ENCODE measurements at regions not wholly inside any gene's neighbourhood (a gene's known extent, or its start where the extent isn't known, plus 50 kb on each side); places are given as distances from the start of the nearest gene placed in this dataset.
"Not testable (repeated sequence)": the region's sequence is repeated elsewhere in the genome, so short reads cannot be mapped to it uniquely, and the experiment has no call there.

DNA sequence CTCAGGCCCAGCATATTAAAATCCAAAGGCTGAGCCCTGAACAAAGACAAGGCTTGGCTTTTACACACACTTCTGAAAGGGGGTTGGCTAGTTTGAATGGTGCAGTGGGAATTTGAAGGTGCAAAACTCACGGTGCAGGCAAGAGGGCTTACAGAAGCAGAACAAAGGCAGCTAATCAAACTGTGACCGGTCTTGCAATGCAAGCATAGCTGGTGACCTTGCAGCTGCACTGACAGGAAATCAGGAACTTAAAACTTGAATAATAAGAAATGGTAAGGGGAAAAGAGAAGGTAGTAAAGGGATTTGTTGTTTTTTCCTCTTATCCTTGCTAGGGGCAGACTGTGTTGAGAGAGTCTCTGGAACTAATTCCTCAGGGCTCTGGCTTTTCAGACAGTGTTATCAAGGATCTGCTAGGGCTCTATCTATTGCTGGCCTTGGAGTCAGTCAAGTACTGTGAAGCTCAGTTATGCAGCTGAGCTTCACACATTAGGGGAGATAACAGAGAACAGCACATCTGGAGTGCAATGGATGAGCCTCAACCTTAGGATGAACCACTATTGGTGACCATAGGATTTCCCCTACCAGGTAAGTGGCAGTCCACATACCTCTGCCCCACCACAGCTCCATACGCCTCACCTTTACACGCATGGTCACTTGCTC lies 97.6 kb downstream of the PPIAL4G start:
- no peak for DNase-seq

GRCh38 chr1:148383966-148384365 lies 99.1 kb downstream of the PPIAL4G start:
- no peak for DNase-seq

DNA sequence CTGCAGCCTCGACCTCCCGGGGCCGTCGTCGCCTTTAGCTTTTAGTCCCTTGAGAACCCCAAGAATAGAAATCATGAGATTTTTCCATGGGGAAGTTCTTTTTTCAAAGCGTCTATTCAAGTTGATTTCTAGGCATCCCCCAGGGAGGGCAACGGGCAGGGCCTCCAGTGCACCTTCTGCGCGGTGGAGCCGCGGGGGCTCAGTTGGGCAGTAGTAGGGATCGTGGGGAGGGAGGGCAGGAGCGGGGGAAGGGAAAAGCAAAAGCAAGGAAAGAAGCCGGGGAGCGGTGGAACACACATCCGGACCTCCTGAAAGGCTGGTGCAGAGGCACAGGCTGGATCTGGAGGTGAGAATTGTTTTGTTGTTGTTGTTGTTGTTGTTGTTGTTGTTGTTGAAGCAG lies 103.4 kb downstream of the PPIAL4G start:
- DNase-seq: no peak

DNA sequence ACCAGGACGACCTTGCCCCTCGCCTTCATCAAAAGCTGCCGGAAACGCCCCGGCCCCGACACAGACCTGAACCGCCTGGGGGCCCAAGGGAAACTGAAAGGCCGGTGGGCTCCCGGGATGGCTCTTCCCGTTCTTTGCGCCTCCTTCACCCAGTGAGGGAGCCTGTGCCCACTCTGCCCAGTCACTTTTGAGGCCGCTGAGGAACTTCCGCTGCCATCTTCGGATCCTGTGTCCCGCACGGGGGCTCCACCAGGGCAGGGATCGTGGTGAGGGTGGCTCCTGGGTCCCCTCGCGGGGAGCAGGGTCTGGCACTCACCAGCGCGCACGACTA lies 104.0 kb downstream of the PPIAL4G start:
- no peak for DNase-seq

DNA sequence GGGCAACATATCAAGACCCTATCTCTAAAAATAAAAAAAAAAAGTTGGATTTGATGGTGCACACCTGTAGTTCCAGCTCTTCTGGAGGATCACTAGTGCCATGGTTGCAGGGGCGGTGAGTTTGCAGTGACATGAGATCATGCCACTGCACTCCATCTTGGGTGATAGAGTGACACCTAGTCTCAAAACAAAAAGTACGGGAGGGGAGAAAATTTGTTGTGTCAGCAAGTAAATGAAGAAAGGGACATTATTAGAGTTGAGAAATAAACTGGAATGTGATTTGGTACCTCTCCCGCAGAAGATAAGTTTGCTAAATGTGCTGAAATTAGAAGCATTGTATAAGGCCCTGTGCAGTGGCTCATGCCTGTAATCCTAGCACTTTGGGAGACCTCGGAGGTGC lies 105.1 kb downstream of the PPIAL4G start:
- not testable (repeated sequence) for DNase-seq

DNA sequence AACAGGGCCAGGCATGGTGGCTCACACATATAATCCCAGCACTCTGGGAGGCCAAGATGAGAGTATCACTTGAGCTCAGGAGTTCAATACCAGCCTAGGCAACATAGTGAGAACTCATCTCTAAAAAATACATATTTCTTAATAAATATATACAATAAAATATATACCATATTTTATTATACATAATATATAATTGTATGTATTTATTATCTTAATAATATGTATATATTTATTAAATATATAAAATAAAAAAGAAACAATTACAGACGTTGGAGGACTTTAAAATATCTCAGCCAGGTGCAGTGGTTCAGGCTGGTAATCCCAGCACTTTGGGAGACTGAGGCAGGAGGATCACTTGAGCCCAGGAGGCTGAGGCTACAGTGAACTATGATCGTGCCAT lies 106.1 kb downstream of the PPIAL4G start:
- not testable (repeated sequence) for DNase-seq

GRCh38 chr1:148374101-148374500 lies 109.0 kb downstream of the PPIAL4G start:
- no peak for DNase-seq

- DNase-seq: no peak
Observed at GRCh38 chr1:148373192-148373925, 109.7 kb downstream of the PPIAL4G start.

GRCh38 chr1:148372731-148373130 lies 110.4 kb downstream of the PPIAL4G start:
- DNase-seq: no peak

DNA sequence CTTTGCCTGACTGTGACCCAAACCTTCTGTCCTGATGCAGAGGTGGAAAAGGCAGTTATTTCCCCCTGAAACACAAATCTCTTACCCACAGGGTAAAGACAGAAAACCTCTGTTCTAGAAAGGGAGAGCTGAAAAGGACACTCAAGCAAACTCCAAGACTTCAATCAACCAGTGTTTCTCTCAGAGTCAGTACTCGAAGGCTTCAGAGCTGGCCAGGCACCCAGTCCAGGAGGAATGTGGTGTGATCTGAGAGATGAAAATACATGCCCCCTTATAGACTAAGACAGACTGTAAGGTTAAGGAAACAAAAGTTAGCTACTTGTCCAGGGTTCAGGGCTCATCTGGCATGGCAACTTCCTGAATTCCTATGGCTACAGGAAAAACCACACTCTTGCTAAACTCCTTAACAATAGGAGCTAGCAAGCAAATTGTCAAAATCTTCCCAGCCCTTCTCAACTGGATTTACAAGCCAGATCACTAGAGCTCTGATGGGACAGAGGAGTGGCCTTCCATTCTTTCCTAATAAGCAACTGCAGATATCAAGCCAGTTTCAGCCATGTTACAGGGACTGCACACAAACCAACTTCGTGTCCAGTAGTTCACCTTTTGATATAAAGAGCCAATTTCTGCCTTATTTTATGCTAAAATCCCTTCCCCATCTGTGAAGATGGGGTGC lies 110.9 kb downstream of the PPIAL4G start:
- not testable (repeated sequence) for DNase-seq

GRCh38 chr1:148371551-148371994 lies 111.5 kb downstream of the PPIAL4G start:
- DNase-seq: peak; percentile 83

DNA sequence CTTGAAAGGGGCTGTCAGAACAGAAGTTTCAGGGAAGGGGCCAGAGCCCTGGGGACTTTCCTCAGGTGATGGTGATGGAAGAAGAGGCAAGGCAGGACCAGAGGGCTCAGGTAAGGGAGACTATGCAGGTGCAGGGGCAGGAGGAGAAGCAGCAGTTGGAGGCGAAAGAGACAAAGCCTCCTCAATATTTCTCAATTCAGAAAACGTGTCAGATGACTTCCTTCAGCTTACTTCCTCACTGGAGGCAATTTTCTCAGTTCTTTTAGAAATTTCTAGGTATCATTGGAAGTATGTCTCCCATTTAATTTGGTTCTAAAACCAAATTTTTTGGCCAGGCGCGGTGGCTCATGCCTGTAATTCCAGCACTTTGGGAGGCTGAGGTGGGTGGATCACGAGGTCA lies 112.4 kb downstream of the PPIAL4G start:
- not testable (repeated sequence) for DNase-seq

DNA sequence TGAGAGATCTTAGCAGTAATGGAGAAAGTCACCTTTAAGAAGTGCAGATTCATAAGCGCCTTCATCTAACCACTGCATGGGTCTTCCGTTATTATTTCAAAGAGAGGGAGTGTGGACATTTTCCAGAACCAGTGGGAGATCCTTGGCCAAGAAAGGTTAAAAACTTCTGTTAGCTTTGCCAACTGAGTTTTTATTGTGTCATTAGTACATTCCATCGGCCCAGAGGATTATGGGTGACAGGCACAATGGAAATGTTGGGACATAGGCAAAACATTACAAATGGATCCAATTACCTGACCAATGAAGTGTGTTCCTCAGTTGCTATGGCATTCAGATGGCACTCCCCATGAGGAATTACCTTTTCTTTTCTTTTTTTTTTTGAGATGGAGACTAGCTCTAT lies 115.5 kb downstream of the PPIAL4G start:
- DNase-seq: no peak

DNA sequence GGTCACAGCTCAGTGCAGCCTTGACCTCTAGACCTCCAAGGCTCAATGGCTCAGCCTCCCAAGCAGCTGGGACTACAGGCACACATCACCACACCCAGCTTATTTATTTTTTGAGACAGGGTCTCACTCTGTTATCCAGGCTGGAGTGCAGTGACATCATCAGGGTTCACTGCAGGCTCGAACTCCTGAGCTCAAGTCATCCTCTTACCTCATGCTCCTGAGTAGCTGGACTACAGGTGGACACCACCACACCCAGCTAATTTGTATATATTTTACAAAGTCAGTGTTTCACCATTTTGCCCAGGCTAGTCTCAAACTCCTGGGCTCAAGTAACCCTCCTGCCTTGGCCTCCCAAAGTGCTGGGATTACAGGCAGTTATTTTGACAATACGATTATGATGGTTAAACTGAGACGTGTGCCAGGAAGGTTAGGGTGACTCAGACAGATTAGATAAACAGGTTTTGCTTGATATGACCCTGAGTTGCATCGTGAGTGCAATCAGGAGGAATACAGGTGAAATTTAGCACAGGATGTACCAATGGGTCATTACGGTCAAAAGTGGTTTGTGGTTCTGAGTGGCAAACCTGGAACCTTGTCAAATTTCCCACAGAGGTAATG lies 116.9 kb downstream of the PPIAL4G start:
- not testable (repeated sequence) for DNase-seq

- DNase-seq: not testable (repeated sequence)
Observed at GRCh38 chr1:148365151-148365550, 118.0 kb downstream of the PPIAL4G start.

GRCh38 chr1:148363979-148364378 lies 119.1 kb downstream of the PPIAL4G start:
- DNase-seq: not testable (repeated sequence)

DNA sequence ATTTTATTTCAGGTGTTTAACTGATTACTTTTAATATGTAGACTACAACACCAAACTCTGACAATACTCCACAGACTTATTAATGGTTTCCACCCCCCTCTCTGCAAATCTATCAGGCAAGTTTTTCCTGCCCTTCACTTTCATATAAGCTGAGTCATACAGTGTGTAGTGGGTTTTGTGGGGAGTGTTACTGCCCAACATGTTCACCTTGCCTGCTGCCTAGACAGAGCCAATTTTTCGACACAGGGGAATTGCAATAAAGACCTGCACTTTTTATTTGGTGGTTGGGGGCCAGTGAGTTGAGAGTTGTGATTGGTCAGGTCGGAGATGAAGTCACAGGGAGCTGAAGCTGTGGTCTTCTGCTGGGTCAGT lies 119.7 kb downstream of the PPIAL4G start:
- DNase-seq: no peak

DNA sequence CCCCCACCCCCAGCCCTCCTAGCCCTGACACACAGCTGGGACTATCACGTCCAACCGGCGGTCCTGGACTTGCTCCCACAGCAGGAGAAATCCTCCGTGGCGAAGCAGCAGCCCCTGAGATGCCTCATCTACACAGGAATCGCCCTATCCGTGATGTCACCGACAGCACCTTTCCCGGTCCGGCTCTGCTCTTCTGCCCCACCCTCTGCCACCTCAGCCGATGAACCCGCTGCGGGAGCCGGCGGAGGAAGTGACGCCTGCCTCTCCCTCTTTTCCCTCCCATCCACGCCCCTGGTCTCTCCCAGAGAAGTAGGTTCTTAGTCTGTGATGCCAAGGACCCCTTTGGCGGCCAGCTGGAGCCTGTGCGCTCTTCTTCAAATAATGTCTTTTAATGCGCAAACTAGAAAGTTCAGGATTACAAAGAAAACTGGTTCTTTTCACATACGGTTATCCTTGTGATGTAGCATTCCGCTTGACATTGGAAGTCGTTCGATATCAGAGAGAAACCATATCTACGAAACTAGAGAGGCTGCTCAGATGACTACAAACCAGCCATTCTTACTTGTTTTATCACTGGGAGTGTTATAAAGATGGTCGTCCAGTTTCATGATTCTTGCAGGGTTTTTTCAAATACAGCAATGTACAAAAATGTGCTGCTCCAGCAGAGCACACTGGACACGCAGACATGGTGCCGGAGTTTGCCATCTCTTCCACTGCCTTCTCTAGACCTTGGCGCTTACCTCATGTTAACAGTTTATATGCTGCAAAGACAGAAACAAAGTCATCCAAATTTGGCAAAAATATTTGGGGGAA lies 120.3 kb downstream of the PPIAL4G start:
- DNase-seq: peak; percentile 91

GRCh38 chr1:148362216-148362611 lies 120.9 kb downstream of the PPIAL4G start:
- peak; percentile 67 for DNase-seq

DNA sequence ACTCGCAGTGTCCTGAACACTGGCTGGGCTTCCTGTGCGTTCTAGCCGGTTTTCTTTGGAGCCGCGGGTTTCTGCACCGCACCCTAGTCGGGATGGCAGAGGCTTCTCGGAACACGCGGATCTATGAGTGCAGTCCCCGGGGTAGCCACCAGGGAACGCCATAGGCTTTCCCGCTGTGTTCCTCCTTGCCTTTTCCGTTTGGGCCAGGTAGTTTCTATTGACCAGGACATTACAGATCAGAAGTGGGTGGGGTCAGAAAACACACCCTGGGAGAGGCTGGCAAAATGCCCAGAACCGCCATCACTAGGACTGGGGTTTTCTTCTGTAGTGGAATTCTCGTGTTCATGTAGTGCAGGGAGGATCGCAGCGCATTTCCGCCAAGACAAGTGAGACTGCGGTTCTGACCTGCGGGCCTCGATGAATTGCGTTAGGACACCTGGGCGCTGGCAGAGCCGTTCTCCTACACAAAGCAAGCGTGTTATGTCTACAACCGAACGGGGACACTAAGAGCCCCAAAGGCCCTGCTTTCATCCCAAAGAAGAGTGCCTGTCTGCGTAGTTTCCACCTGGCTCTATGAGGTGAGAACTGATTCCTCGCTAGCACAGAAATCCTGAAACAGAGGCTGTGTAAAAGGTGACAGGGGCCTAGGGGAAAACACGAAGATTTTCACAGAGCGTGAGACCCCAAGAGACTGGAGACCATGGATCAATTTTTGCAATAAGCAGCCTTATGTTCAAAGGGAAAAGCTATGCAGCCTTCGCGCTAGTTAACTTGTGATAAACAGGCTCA lies 121.5 kb downstream of the PPIAL4G start:
- peak; percentile 61 for DNase-seq

- no peak for DNase-seq
Observed at GRCh38 chr1:148357037-148357436, 126.1 kb downstream of the PPIAL4G start.

DNA sequence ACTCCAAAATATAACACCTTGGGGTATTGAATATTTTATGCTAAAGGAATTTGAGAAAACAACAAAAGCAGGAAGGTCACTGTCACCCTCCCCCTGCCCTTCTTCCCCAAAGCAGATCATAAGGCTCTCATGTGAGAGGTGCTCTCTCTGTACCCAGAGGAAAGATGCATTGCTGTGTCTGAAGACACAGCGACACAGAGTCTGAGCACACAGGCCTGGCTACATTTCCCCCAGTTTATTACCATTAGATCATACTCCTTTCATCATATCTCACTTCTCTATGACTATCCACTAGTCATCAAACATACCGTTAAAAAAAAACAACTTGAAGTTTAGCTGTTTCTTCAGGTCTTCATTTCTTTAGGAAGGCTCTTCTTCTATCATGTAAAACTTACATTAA lies 127.1 kb downstream of the PPIAL4G start:
- DNase-seq: no peak
